ENCODE measurements at regions not wholly inside any gene's neighbourhood (a gene's known extent, or its start where the extent isn't known, plus 50 kb on each side); places are given as distances from the start of the nearest gene placed in this dataset.

DNA sequence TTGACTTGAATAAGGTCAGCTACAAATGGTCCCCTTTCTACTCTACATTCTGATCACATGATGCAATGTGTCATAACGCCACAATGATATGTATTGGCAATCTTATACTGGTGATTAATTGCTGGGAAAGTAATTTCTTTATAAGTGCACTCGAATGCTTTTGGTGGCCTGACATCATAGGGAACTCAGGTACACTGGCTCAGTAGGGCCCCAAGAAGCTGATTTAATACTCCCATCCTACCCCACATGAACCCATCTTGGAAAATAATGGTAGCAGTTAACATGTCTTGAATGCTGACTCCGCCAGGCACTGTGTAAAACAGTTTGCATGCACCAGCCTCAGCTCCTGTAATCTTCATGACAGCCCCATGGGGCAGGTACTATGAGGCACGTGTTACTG lies 186.9 kb downstream of the SNX10 start:
- Histone ChIP-seq H3K27me3 (no peaks in the 10 kb centered on the region), H3K4me1 (replicated peaks in 1 of 2) (no peaks in the 10 kb centered on the region), H3K27ac (no peak overlapping the region), H3K4me3 (no peak overlapping the region), H3K9me3 (replicated peaks in 1 of 3) (no peaks in the 10 kb centered on the region), H3K36me3 (replicated peaks in 1 of 2) (no peaks in the 10 kb centered on the region)
- 88 to 96% (median 92%) methylated on average over 3 to 4 of the region's 4 CpGs for WGBS, 4 donors
- TF ChIP-seq POLR2A (IDR thresholded peaks at IDR 0.05), result no peak
- TF ChIP-seq, protein P1, sequence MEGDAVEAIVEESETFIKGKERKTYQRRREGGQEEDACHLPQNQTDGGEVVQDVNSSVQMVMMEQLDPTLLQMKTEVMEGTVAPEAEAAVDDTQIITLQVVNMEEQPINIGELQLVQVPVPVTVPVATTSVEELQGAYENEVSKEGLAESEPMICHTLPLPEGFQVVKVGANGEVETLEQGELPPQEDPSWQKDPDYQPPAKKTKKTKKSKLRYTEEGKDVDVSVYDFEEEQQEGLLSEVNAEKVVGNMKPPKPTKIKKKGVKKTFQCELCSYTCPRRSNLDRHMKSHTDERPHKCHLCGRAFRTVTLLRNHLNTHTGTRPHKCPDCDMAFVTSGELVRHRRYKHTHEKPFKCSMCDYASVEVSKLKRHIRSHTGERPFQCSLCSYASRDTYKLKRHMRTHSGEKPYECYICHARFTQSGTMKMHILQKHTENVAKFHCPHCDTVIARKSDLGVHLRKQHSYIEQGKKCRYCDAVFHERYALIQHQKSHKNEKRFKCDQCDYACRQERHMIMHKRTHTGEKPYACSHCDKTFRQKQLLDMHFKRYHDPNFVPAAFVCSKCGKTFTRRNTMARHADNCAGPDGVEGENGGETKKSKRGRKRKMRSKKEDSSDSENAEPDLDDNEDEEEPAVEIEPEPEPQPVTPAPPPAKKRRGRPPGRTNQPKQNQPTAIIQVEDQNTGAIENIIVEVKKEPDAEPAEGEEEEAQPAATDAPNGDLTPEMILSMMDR (IDR thresholded peaks at IDR 0.05), result no peak
- no peak for DNase-seq
- intact Hi-C loops (cut with DNase I), result no loop called here

GRCh38 chr7:26479581-26479980 lies 187.9 kb downstream of the SNX10 start:
- Histone ChIP-seq H3K27ac (no peak overlapping the region), H3K4me3 (no peak overlapping the region), H3K27me3 (no peaks in the 10 kb centered on the region), H3K4me1 (replicated peaks in 1 of 2) (no peaks in the 10 kb centered on the region), H3K36me3 (replicated peaks in 1 of 2) (no peaks in the 10 kb centered on the region), H3K9me3 (replicated peaks in 1 of 3) (no peaks in the 10 kb centered on the region)
- intact Hi-C loops (cut with DNase I), result no loop called here
- no peak for DNase-seq
- 78 to 85% (median 82%) methylated on average over 3 of the region's 3 CpGs for WGBS, 4 donors
- TF ChIP-seq, protein P1 (IDR thresholded peaks at IDR 0.05), result no peak
- no peak for TF ChIP-seq POLR2A (IDR thresholded peaks at IDR 0.05)

GRCh38 chr7:26480156-26480555 lies 188.5 kb downstream of the SNX10 start:
- Histone ChIP-seq H3K9me3 (replicated peaks in 1 of 3) (no peaks in the 10 kb centered on the region), H3K36me3 (replicated peaks in 1 of 2) (no peaks in the 10 kb centered on the region), H3K27ac (no peak overlapping the region), H3K4me3 (no peak overlapping the region), H3K4me1 (replicated peaks in 1 of 2) (no peaks in the 10 kb centered on the region), H3K27me3 (no peaks in the 10 kb centered on the region)
- intact Hi-C loops (cut with DNase I), result no loop called here
- no peak for DNase-seq
- 78 to 86% (median 82%) methylated on average over 9 of the region's 9 CpGs for WGBS, 4 donors
- TF ChIP-seq POLR2A (IDR thresholded peaks at IDR 0.05), result no peak

- intact Hi-C loops (cut with DNase I), result no loop called here
- TF ChIP-seq, protein P1 (IDR thresholded peaks at IDR 0.05), result no peak
- no peak for TF ChIP-seq POLR2A (IDR thresholded peaks at IDR 0.05)
- no peak overlapping the region for H3K27ac ChIP-seq
- no peaks in the 10 kb centered on the region for H3K36me3 ChIP-seq (replicated peaks in 1 of 2)
- H3K4me3 ChIP-seq, result no peak overlapping the region
- no peaks in the 10 kb centered on the region for H3K27me3 ChIP-seq
- H3K4me1 ChIP-seq (replicated peaks in 1 of 2), result no peaks in the 10 kb centered on the region
- WGBS, 4 donors, result 80 to 93% (median 88%) methylated on average over 3 of the region's 3 CpGs
- no peak for DNase-seq
- no peaks in the 10 kb centered on the region for H3K9me3 ChIP-seq (replicated peaks in 1 of 3)
These were observed 191.3 kb downstream of the SNX10 start for GRCh38 chr7:26482927-26483326.

- TF ChIP-seq POLR2A (IDR thresholded peaks at IDR 0.05), result no peak
- Histone ChIP-seq H3K27me3 (no peaks in the 10 kb centered on the region), H3K36me3 (replicated peaks in 1 of 2) (no peaks in the 10 kb centered on the region), H3K9me3 (replicated peaks in 1 of 3) (no peaks in the 10 kb centered on the region), H3K4me3 (no peak overlapping the region), H3K27ac (no peak overlapping the region), H3K4me1 (replicated peaks in 1 of 2) (no peaks in the 10 kb centered on the region)
- intact Hi-C loops (cut with DNase I), result no loop called here
- 72 to 100% (median 91%) methylated on average over 3 to 5 of the region's 5 CpGs for WGBS, 4 donors
- DNase-seq, result no peak
These were observed 192.2 kb downstream of the SNX10 start for GRCh38 chr7:26483843-26484242.
